Neutrophil (primary cell): ENCODE measurements at regions not wholly inside any gene's neighbourhood (a gene's known extent, or its start where the extent isn't known, plus 50 kb on each side); places are given as distances from the start of the nearest gene placed in this dataset.

ENCODE experiments used
- H3K27ac ChIP-seq: fragments of 200-600 bp; sonication (generic); 2 replicates; pipeline ENCODE4 v1.5.1; 2016; ENCODE audit warnings: mild to moderate bottlenecking, moderate library complexity
- H3K27me3 ChIP-seq: fragments of 200-600 bp; sonication (generic); 2 replicates; pipeline ENCODE4 v1.6.0; 2016; ENCODE audit warnings: mild to moderate bottlenecking
- H3K36me3 ChIP-seq: fragments of 200-600 bp; sonication (generic); 2 replicates; pipeline ENCODE4 v1.5.1; 2017
- H3K4me1 ChIP-seq, 2 experiments: fragments of 200-600 bp in 1 of 2; sonication (generic) in 1 of 2; 1 replicate in 1 of 2; 2 replicates in 1 of 2; pipeline versions ENCODE4 v1.5.1 to v1.6.1; 2013 to 2016; ENCODE audit warnings: low read depth in 1 of 2, low read length in 1 of 2, mild to moderate bottlenecking in 1 of 2, moderate library complexity in 1 of 2; ENCODE audit not compliant: control insufficient read depth in 1 of 2, insufficient read depth in 1 of 2
- H3K4me3 ChIP-seq, 2 experiments: fragments of 200-600 bp in 1 of 2; sonication (generic) in 1 of 2; 1 replicate in 1 of 2; 2 replicates in 1 of 2; pipeline ENCODE4 v1.5.1; 2013 to 2016; ENCODE audit warnings: low read depth in 1 of 2, low read length in 1 of 2, mild to moderate bottlenecking in 1 of 2, moderate library complexity in 1 of 2
- H3K9me3 ChIP-seq: fragments of 200-600 bp; sonication (generic); 2 replicates; pipeline ENCODE4 v1.5.1; 2016
- CTCF ChIP-seq: fragments of 200-600 bp; sonication (generic); IDR thresholded peaks from 2 replicates; pipeline ENCODE4 v1.5.1; 2016; ENCODE audit warnings: antibody characterized with exemption

- Histone ChIP-seq H3K36me3 (no peaks in the 10 kb centered on the region), H3K4me3 (no peak overlapping the region), H3K27ac (no peak overlapping the region), H3K27me3 (no peaks in the 10 kb centered on the region), H3K4me1 (no peaks in the 10 kb centered on the region), H3K9me3 (no peaks in the 10 kb centered on the region)
- no peak for TF ChIP-seq CTCF
Measured at GRCh38 chr6:164163239-164163638, 748.7 kb downstream of the QKI start.

GRCh38 chr6:164159061-164159460, 744.5 kb downstream of the QKI start:
- no peak overlapping the region for H3K4me3 ChIP-seq
- no peaks in the 10 kb centered on the region for H3K36me3 ChIP-seq
- H3K4me1 ChIP-seq: no peaks in the 10 kb centered on the region
- no peak overlapping the region for H3K27ac ChIP-seq
- no peaks in the 10 kb centered on the region for H3K9me3 ChIP-seq
- no peaks in the 10 kb centered on the region for H3K27me3 ChIP-seq
- no peak for TF ChIP-seq CTCF

GRCh38 chr6:164154588-164154987, 740.1 kb downstream of the QKI start:
- TF ChIP-seq CTCF: no peak
- no peak overlapping the region for H3K4me3 ChIP-seq
- H3K27me3 ChIP-seq: no peaks in the 10 kb centered on the region
- no peaks in the 10 kb centered on the region for H3K9me3 ChIP-seq
- no peaks in the 10 kb centered on the region for H3K4me1 ChIP-seq
- no peaks in the 10 kb centered on the region for H3K36me3 ChIP-seq
- no peak overlapping the region for H3K27ac ChIP-seq

GRCh38 chr6:164152611-164153010, 738.1 kb downstream of the QKI start:
- H3K27ac ChIP-seq: no peak overlapping the region

GRCh38 chr6:164151161-164152120, 736.9 kb downstream of the QKI start:
- TF ChIP-seq CTCF: no peak
- H3K4me3 ChIP-seq: no peak overlapping the region
- H3K27ac ChIP-seq: no peak overlapping the region
- no peaks in the 10 kb centered on the region for H3K9me3 ChIP-seq
- H3K36me3 ChIP-seq: no peaks in the 10 kb centered on the region
- no peaks in the 10 kb centered on the region for H3K4me1 ChIP-seq
- H3K27me3 ChIP-seq: no peaks in the 10 kb centered on the region

More at GRCh38 chr6:164152611-164153010, 738.1 kb downstream of the QKI start:
- Histone ChIP-seq H3K36me3 (no peaks in the 10 kb centered on the region), H3K4me1 (no peaks in the 10 kb centered on the region), H3K27me3 (no peaks in the 10 kb centered on the region), H3K9me3 (no peaks in the 10 kb centered on the region), H3K4me3 (no peak overlapping the region)
- no peak for TF ChIP-seq CTCF
